HepG2 (cell line): ENCODE measurements at regions not wholly inside any gene's neighbourhood (a gene's known extent, or its start where the extent isn't known, plus 50 kb on each side); places are given as distances from the start of the nearest gene placed in this dataset.
"Not testable (repeated sequence)": the region's sequence is repeated elsewhere in the genome, so short reads cannot be mapped to it uniquely, and the experiment has no call there.

ENCODE experiments used
- ATAC-seq: fragments of 200-7000 bp; cut with Tn5 transposase; 3 replicates; pipeline ENCODE4 v1.9.1; 2020; ENCODE audit warnings: mild to moderate bottlenecking, moderate library complexity
- BruUV-seq: library from RNA; stranded (reverse); fragments of 400-500 nt; replicated peaks from 2 replicates; lab custom pipeline; 2021; lab: Mats Ljungman, UMichigan
- CTCF ChIA-PET: fragments of 300-600 bp; formaldehyde crosslinking; extraction: SDS; loops from one replicate; lab custom pipeline; 2021; ENCODE audit warnings: low total read pairs, inconsistent platforms, low intra/inter-chr PET ratio; lab: Yijun Ruan, JAX
- POLR2A ChIA-PET: fragments of 350-600 bp; sonication (Branson Sonifier 250); formaldehyde crosslinking; loops from one replicate; lab custom pipeline; 2020; ENCODE audit warnings: antibody characterized with exemption, inconsistent platforms; lab: Yijun Ruan, JAX
- DNase-seq: peaks from one replicate; pipeline ENCODE4 v3.0.0-alpha.2; 2015; ENCODE audit warnings: low spot score
- FAIRE-seq: peaks from 3 replicates; lab custom pipeline; 2011; peaks lifted over from hg19 to GRCh38; lab: Jason Lieb, UNC
- H2AFZ ChIP-seq: one replicate; pipeline ENCODE4 v1.6.1; 2011; ENCODE audit warnings: low read length, inconsistent platforms
- H3K27ac ChIP-seq: fragments of 300-600 bp; 3 replicates; pipeline ENCODE4 v1.8.0; 2011; ENCODE audit warnings: mixed run types, mild to moderate bottlenecking, mixed read lengths, low read length, inconsistent platforms; ENCODE audit not compliant: insufficient read depth; ENCODE audit errors: extremely low read length
- H3K27me3 ChIP-seq, 2 experiments: fragments of 200-600 bp in 1 of 2; 2 replicates in 1 of 2; 3 replicates in 1 of 2; pipeline versions ENCODE4 v1.6.0 to v1.8.0; 2011; ENCODE audit warnings: low read length in 2 of 2, mild to moderate bottlenecking in 2 of 2, moderate library complexity in 2 of 2, inconsistent platforms in 1 of 2; ENCODE audit not compliant: insufficient read depth in 2 of 2, control insufficient read depth in 1 of 2
- H3K36me3 ChIP-seq, 2 experiments: fragments of 200-600 bp in 1 of 2; replicated peaks in 1 of 2; 2 replicates in 1 of 2; 3 replicates in 1 of 2; pipeline versions ENCODE4 v1.5.1 to v1.8.0; 2011; ENCODE audit warnings: low read length in 2 of 2, inconsistent platforms in 1 of 2; ENCODE audit not compliant: insufficient read depth in 2 of 2, control insufficient read depth in 1 of 2
- H3K4me1 ChIP-seq: 2 replicates; pipeline ENCODE4 v1.5.1; 2012; ENCODE audit warnings: low read length, inconsistent platforms; ENCODE audit not compliant: insufficient read depth
- H3K4me2 ChIP-seq: 2 replicates; pipeline ENCODE4 v1.6.0; 2011; ENCODE audit warnings: low read depth, low read length, inconsistent platforms
- H3K4me3 ChIP-seq, 3 experiments: fragments of 200-600 bp in 1 of 3; sonication (generic), shearing (Covaris generic) in 1 of 3; replicated peaks in 1 of 3; 2 replicates each; pipeline ENCODE4 v1.5.1; 2011 to 2016; ENCODE audit warnings: low read length in 3 of 3, inconsistent platforms in 2 of 3, low read depth in 2 of 3, mild to moderate bottlenecking in 2 of 3, control low read depth in 1 of 3, mixed read lengths in 1 of 3; ENCODE audit not compliant: insufficient read depth in 1 of 3
- H3K79me2 ChIP-seq: one replicate; pipeline ENCODE4 v1.6.1; 2011; ENCODE audit warnings: low read length, inconsistent platforms; ENCODE audit not compliant: insufficient read depth
- H3K9ac ChIP-seq: 2 replicates; pipeline ENCODE4 v1.6.0; 2011; ENCODE audit warnings: mild to moderate bottlenecking, low read depth, low read length, inconsistent platforms; ENCODE audit not compliant: insufficient read depth
- H3K9me3 ChIP-seq: 2 replicates; pipeline ENCODE4 v1.5.1; 2012; ENCODE audit warnings: mild to moderate bottlenecking, low read length
- H4K20me1 ChIP-seq: 2 replicates; pipeline ENCODE4 v1.6.0; 2011; ENCODE audit warnings: inconsistent platforms, mild to moderate bottlenecking, low read length, moderate library complexity; ENCODE audit not compliant: insufficient read depth
- GABPB1 ChIP-seq: IDR thresholded peaks from 2 replicates; pipeline ENCODE4 v1.6.1; 2016; ENCODE audit warnings: mild to moderate bottlenecking, missing genetic modification reagents, moderate library complexity, missing compliant biosample characterization
- NR2F6 ChIP-seq, 2 experiments: IDR thresholded peaks; 2 replicates each; pipeline ENCODE4 v1.6.1; 2016; ENCODE audit warnings: antibody characterized with exemption in 1 of 2, mild to moderate bottlenecking in 1 of 2
- ZNF772 ChIP-seq: sonication (generic); formaldehyde crosslinking; IDR thresholded peaks from 2 replicates; pipeline ENCODE4 v1.5.0; 2020; ENCODE audit warnings: mild to moderate bottlenecking, missing genetic modification reagents
- WGBS: methylation state at CpG from one replicate; pipeline ENCODE4 v1.1.6; 2017; ENCODE audit warnings: low lambda C conversion rate; 5-methylcytosine and 5-hydroxymethylcytosine counted together
- in situ Hi-C: cut with HindIII; loops from 2 replicates; pipeline ENCODE4 v1.10.0; 2017; ENCODE audit warnings: low pct_unique_long_range_greater_than_20kb; ENCODE audit not compliant: extremely low pct_ligation_motif_present
- intact Hi-C: fragments of 100-400 bp; cut with micrococcal nuclease; formaldehyde crosslinking; loops from one replicate; pipeline ENCODE4 v1.10.0; 2022; ENCODE audit not compliant: unreplicated experiment

DNA sequence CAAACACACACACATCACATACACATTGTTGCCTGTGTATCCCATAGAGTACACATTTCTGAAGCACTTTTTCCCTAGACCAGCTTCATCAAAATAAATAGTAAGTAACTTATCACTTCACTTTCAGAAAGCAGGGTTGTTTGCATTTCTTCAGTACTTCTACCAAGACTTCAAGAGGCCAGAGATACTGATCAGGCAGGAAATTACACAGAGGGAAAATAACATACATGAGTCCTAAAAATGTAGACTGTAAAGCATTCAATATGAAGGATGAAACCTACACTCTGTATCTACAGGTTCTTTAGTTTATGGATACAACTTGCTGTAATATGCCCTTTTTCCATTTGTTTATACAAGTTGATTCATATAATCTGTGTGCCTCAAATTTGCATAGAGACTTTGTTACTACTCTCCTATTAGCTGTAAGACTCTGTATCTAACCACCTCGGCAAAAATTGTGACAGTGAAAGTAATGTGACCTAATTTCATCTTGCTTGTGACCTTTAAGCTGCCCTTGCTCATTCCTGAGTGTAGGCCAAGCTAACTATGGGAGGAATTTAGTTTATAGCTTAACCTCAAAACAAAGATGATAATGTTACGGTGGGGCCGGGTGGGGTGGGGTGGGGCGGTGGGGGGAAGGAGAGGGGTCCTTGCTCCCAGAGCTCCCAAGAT, 228.9 kb upstream of the SPOPL start:
- peak; percentile 8 for FAIRE-seq
- H4K20me1 ChIP-seq = no peaks in the 10 kb centered on the region
- H3K36me3 ChIP-seq = no peaks in the 10 kb centered on the region
- H2AFZ ChIP-seq = no peak overlapping the region
- no peaks in the 10 kb centered on the region for H3K79me2 ChIP-seq
- no peak overlapping the region for H3K4me3 ChIP-seq
- DNase-seq = peak; percentile 41
- ChIA-PET POLR2A (interaction anchor here (1.5 kb wide), 1 partner anchor 9 kb away, joined by 6 read pairs; no protein-coding TSS in a partner anchor), CTCF (no interaction called here)
- H3K9me3 ChIP-seq = no peaks in the 10 kb centered on the region
- intact Hi-C loops (loop anchor here (5.0 to 10.0 kb wide), 3 partner anchors 100 to 378 kb away; partner anchors contain the start of gene SPOPL), in situ Hi-C loops (no loop called here)
- peak; percentile 31; the same call in 1 of the 3 replicates for ATAC-seq
- TF ChIP-seq ZNF772 (CRISPR knock-in tag) (no peak), NR2F6 (IDR thresholded peaks at IDR 0.05) (peak; percentile 8; the same call in 1 of the 2 replicates), NR2F6 (CRISPR knock-in tag; IDR thresholded peaks at IDR 0.05) (no peak), GABPB1 (CRISPR knock-in tag) (no peak)
- 68% methylated on average over 4 of the region's 4 CpGs for WGBS
- no peak overlapping the region for H3K27ac ChIP-seq
- H3K9ac ChIP-seq = no peak overlapping the region
- no TSS peak for BruUV-seq
- H3K27me3 ChIP-seq = no peaks in the 10 kb centered on the region
- peaks cover 54% of the 10 kb centered on the region for H3K4me1 ChIP-seq
- 0 out of 2 replicates have a peak overlapping the region, but pooled peaks have one; percentile 1 for H3K4me2 ChIP-seq

DNA sequence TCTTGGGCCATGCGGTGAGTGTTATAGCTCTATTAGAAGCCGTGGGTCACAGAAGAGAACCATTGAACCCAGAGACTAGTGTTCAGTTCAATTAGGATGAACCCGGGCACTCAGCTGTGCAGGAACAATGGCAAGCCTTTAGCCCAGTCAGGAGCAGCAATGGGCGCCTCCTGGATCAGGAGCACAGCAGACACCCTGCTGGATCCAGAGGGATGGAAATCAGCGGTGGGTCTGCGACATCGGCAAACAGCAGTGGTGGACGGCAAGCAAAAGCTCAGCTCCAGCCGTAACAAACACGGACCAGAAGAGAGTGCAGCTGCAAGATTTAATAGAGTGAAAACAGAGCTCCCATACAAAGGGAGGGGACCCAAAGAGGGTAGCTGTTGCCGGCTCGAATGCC, 228.3 kb upstream of the SPOPL start:
- DNase-seq, H3K9me3 ChIP-seq, ATAC-seq, H3K27me3 ChIP-seq, H4K20me1 ChIP-seq, H3K36me3 ChIP-seq, in situ Hi-C loops, H2AFZ ChIP-seq, FAIRE-seq, CTCF ChIA-PET, H3K79me2 ChIP-seq, H3K4me2 ChIP-seq, H3K4me3 ChIP-seq, H3K27ac ChIP-seq, H3K9ac ChIP-seq, BruUV-seq: not testable (repeated sequence)
- intact Hi-C loops = loop anchor here (5.0 to 10.0 kb wide), 3 partner anchors 99 to 378 kb away; partner anchors contain the start of gene SPOPL
- H3K4me1 ChIP-seq = peaks cover 60% of the 10 kb centered on the region
- WGBS = 95% methylated on average over 12 of the region's 12 CpGs
- POLR2A ChIA-PET = interaction anchor here (1.5 kb wide), 1 partner anchor 9 kb away, joined by 6 read pairs; no protein-coding TSS in a partner anchor
